ENCODE measurements at regions not wholly inside any gene's neighbourhood (a gene's known extent, or its start where the extent isn't known, plus 50 kb on each side); places are given as distances from the start of the nearest gene placed in this dataset.

DNA sequence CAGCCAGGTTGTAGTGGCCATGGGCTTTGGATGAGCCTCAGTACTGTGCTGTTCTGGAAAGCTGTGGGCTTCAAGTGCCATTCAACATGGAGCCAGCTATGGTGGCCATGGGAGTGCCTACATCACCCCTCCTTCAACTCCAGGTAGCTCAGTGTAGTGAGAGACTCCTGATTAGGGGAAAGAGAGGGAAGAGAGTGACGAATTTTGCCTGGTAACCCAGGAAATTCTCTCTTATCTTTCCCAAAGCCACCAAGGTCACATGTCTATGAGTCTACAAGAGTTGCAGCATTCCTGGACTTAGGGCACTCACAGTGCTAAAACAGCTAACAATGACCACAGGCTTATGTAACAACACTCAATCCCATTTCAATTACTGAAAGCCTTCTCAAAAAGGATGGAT, 81.7 kb upstream of the SPTLC1 start:
- H3K4me3 ChIP-seq (replicated peaks in 1 of 4; ENCODE audit: control extremely low read depth in 1 of 4, insufficient read depth in 1 of 4, low read depth in 3 of 4, low read length in 4 of 4), result no peak overlapping the region
- H3K9ac ChIP-seq (ENCODE audit: insufficient read depth, low read length), result no peak overlapping the region
- no peaks in the 10 kb centered on the region for H4K20me1 ChIP-seq (ENCODE audit: control insufficient read depth, extremely low read depth, insufficient read depth, low read length)
- no peaks in the 10 kb centered on the region for H3K9me3 ChIP-seq (ENCODE audit: control insufficient read depth, insufficient read depth, low read depth, low read length)
- no peak for TF ChIP-seq EZH2 (IDR thresholded peaks at IDR 0.05; ENCODE audit: low read length, missing control alignments)
- TF ChIP-seq, protein P1, sequence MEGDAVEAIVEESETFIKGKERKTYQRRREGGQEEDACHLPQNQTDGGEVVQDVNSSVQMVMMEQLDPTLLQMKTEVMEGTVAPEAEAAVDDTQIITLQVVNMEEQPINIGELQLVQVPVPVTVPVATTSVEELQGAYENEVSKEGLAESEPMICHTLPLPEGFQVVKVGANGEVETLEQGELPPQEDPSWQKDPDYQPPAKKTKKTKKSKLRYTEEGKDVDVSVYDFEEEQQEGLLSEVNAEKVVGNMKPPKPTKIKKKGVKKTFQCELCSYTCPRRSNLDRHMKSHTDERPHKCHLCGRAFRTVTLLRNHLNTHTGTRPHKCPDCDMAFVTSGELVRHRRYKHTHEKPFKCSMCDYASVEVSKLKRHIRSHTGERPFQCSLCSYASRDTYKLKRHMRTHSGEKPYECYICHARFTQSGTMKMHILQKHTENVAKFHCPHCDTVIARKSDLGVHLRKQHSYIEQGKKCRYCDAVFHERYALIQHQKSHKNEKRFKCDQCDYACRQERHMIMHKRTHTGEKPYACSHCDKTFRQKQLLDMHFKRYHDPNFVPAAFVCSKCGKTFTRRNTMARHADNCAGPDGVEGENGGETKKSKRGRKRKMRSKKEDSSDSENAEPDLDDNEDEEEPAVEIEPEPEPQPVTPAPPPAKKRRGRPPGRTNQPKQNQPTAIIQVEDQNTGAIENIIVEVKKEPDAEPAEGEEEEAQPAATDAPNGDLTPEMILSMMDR (conservative IDR thresholded peaks at IDR 0.05 in 1 of 2, IDR thresholded peaks at IDR 0.05 in 1 of 2; ENCODE audit: low read depth in 1 of 2, low read length in 2 of 2), result no peak
- H3K36me3 ChIP-seq (ENCODE audit: control insufficient read depth, insufficient read depth, low read length), result no peaks in the 10 kb centered on the region
- H3K4me1 ChIP-seq (ENCODE audit: control insufficient read depth, extremely low read depth, insufficient read depth, low read length), result no peaks in the 10 kb centered on the region
- no peak overlapping the region for H3K4me2 ChIP-seq (ENCODE audit: extremely low read depth, insufficient read depth, low read length)
- H3K27me3 ChIP-seq (ENCODE audit: control insufficient read depth, insufficient read depth, low read length), result no peaks in the 10 kb centered on the region
- no peaks in the 10 kb centered on the region for H3K79me2 ChIP-seq (ENCODE audit: control insufficient read depth, insufficient read depth, low read length)
- DNase-seq (ENCODE audit: low read depth in 2 of 2), result peak; percentile 37 to 74
- H3K27ac ChIP-seq (ENCODE audit: insufficient read depth, low read length), result no peak overlapping the region
- no peak overlapping the region for H2AFZ ChIP-seq (ENCODE audit: low read length)

DNA sequence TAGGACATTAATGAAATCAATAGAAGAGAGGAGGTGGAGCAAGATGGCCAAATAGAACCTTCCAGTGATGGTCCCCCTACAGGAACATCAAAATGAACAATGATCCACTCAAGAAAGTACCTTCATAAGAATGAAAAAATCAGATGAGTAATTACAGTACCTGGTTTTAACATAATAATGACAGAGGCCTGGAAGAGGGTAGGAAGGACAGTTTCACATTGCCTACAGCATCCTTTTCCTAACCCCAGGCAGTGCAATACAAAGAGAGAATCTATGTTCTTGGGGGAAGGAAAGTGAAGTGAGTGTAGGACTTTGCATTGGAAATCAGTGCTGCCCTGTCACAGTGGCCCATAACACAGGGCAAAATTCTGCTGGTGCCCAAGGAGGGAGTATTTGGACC, 81.2 kb upstream of the SPTLC1 start:
- no peak overlapping the region for H3K4me2 ChIP-seq (ENCODE audit: extremely low read depth, insufficient read depth, low read length)
- H3K36me3 ChIP-seq (ENCODE audit: control insufficient read depth, insufficient read depth, low read length), result no peaks in the 10 kb centered on the region
- no peak overlapping the region for H3K9ac ChIP-seq (ENCODE audit: insufficient read depth, low read length)
- no peak for DNase-seq (ENCODE audit: low read depth in 2 of 2)
- H3K4me1 ChIP-seq (ENCODE audit: control insufficient read depth, extremely low read depth, insufficient read depth, low read length), result no peaks in the 10 kb centered on the region
- H2AFZ ChIP-seq (ENCODE audit: low read length), result no peak overlapping the region
- no peak overlapping the region for H3K4me3 ChIP-seq (replicated peaks in 1 of 4; ENCODE audit: control extremely low read depth in 1 of 4, insufficient read depth in 1 of 4, low read depth in 3 of 4, low read length in 4 of 4)
- no peak overlapping the region for H3K27ac ChIP-seq (ENCODE audit: insufficient read depth, low read length)
- no peaks in the 10 kb centered on the region for H3K9me3 ChIP-seq (ENCODE audit: control insufficient read depth, insufficient read depth, low read depth, low read length)
- no peaks in the 10 kb centered on the region for H3K27me3 ChIP-seq (ENCODE audit: control insufficient read depth, insufficient read depth, low read length)
- no peaks in the 10 kb centered on the region for H4K20me1 ChIP-seq (ENCODE audit: control insufficient read depth, extremely low read depth, insufficient read depth, low read length)
- no peaks in the 10 kb centered on the region for H3K79me2 ChIP-seq (ENCODE audit: control insufficient read depth, insufficient read depth, low read length)
- TF ChIP-seq, protein P1 (conservative IDR thresholded peaks at IDR 0.05 in 1 of 2, IDR thresholded peaks at IDR 0.05 in 1 of 2; ENCODE audit: low read depth in 1 of 2, low read length in 2 of 2), result no peak
- no peak for TF ChIP-seq EZH2 (IDR thresholded peaks at IDR 0.05; ENCODE audit: low read length, missing control alignments)

DNA sequence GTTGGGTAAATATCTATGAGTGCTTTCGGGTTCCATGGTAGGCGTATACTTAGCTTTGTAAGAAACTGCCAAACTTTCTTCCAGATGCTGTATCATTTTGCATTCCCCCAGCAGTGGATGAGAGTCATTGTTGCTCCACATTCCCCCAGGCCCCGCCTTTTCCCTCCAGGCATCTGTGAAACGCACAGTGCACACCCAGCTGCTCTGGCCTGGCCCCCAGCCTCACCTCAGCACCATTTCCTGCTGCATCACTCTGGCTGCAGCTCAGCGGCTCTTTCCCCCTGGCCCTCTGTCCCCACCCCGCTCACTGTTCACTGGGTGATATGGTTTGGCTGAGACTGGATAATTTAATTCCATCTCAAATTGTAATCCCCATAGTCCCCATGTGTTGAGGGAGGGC, 76.6 kb upstream of the SPTLC1 start:
- no peak for TF ChIP-seq EZH2 (IDR thresholded peaks at IDR 0.05; ENCODE audit: low read length, missing control alignments)
- TF ChIP-seq, protein P1 (conservative IDR thresholded peaks at IDR 0.05 in 1 of 2, IDR thresholded peaks at IDR 0.05 in 1 of 2; ENCODE audit: low read depth in 1 of 2, low read length in 2 of 2), result no peak
- H3K27me3 ChIP-seq (ENCODE audit: control insufficient read depth, insufficient read depth, low read length), result peaks cover 2% of the 10 kb centered on the region
- H3K4me2 ChIP-seq (ENCODE audit: extremely low read depth, insufficient read depth, low read length), result no peak overlapping the region
- H3K9me3 ChIP-seq (ENCODE audit: control insufficient read depth, insufficient read depth, low read depth, low read length), result no peaks in the 10 kb centered on the region
- no peaks in the 10 kb centered on the region for H3K79me2 ChIP-seq (ENCODE audit: control insufficient read depth, insufficient read depth, low read length)
- no peak overlapping the region for H3K9ac ChIP-seq (ENCODE audit: insufficient read depth, low read length)
- no peaks in the 10 kb centered on the region for H3K36me3 ChIP-seq (ENCODE audit: control insufficient read depth, insufficient read depth, low read length)
- H3K4me3 ChIP-seq (replicated peaks in 1 of 4; ENCODE audit: control extremely low read depth in 1 of 4, insufficient read depth in 1 of 4, low read depth in 3 of 4, low read length in 4 of 4), result no peak overlapping the region
- no peaks in the 10 kb centered on the region for H4K20me1 ChIP-seq (ENCODE audit: control insufficient read depth, extremely low read depth, insufficient read depth, low read length)
- H3K27ac ChIP-seq (ENCODE audit: insufficient read depth, low read length), result no peak overlapping the region
- H3K4me1 ChIP-seq (ENCODE audit: control insufficient read depth, extremely low read depth, insufficient read depth, low read length), result no peaks in the 10 kb centered on the region
- peak; percentile 25 to 41 for DNase-seq (ENCODE audit: low read depth in 2 of 2)
- H2AFZ ChIP-seq (ENCODE audit: low read length), result no peak overlapping the region

Data from fibroblast of lung (primary cell).